ENCODE measurements at regions not wholly inside any gene's neighbourhood (a gene's known extent, or its start where the extent isn't known, plus 50 kb on each side); places are given as distances from the start of the nearest gene placed in this dataset.
"Not testable (repeated sequence)": the region's sequence is repeated elsewhere in the genome, so short reads cannot be mapped to it uniquely, and the experiment has no call there.

- no peak for TF ChIP-seq CTCF (IDR thresholded peaks at IDR 0.05; ENCODE audit: insufficient read depth, low read depth, low read length, missing control alignments)
- no peak overlapping the region for H3K4me3 ChIP-seq (ENCODE audit: low read length)
- no peak for DNase-seq (ENCODE audit: low read depth)
Observed at GRCh38 chr13:107790397-107790796, 424.9 kb downstream of the LIG4 start.

GRCh38 chr13:107788464-107789165, 426.7 kb downstream of the LIG4 start:
- no peak overlapping the region for H3K4me3 ChIP-seq (ENCODE audit: low read length)
- TF ChIP-seq CTCF (IDR thresholded peaks at IDR 0.05; ENCODE audit: insufficient read depth, low read depth, low read length, missing control alignments): no peak
- no peak for DNase-seq (ENCODE audit: low read depth)

GRCh38 chr13:107782646-107783045, 432.7 kb downstream of the LIG4 start:
- not testable (repeated sequence) for H3K4me3 ChIP-seq (ENCODE audit: low read length); DNase-seq (ENCODE audit: low read depth)

GRCh38 chr13:107778094-107778493, 437.2 kb downstream of the LIG4 start:
- DNase-seq (ENCODE audit: low read depth): no peak
- H3K4me3 ChIP-seq (ENCODE audit: low read length): no peak overlapping the region
- TF ChIP-seq CTCF (IDR thresholded peaks at IDR 0.05; ENCODE audit: insufficient read depth, low read depth, low read length, missing control alignments): no peak

- no peak for DNase-seq (ENCODE audit: low read depth)
- TF ChIP-seq CTCF (IDR thresholded peaks at IDR 0.05; ENCODE audit: insufficient read depth, low read depth, low read length, missing control alignments): no peak
- no peak overlapping the region for H3K4me3 ChIP-seq (ENCODE audit: low read length)
Observed at GRCh38 chr13:107770541-107770940, 444.8 kb downstream of the LIG4 start.

GRCh38 chr13:107767119-107767518, 448.2 kb downstream of the LIG4 start:
- DNase-seq (ENCODE audit: low read depth): no peak
- TF ChIP-seq CTCF (IDR thresholded peaks at IDR 0.05; ENCODE audit: insufficient read depth, low read depth, low read length, missing control alignments): no peak
- H3K4me3 ChIP-seq (ENCODE audit: low read length): no peak overlapping the region

- DNase-seq (ENCODE audit: low read depth): no peak
- no peak overlapping the region for H3K4me3 ChIP-seq (ENCODE audit: low read length)
- no peak for TF ChIP-seq CTCF (IDR thresholded peaks at IDR 0.05; ENCODE audit: insufficient read depth, low read depth, low read length, missing control alignments)
Observed at GRCh38 chr13:107765724-107766401, 449.5 kb downstream of the LIG4 start.
